GM23338 (cell line): ENCODE measurements at regions not wholly inside any gene's neighbourhood (a gene's known extent, or its start where the extent isn't known, plus 50 kb on each side); places are given as distances from the start of the nearest gene placed in this dataset.

Source experiments
- CTCF ChIP-seq, 2 experiments: fragments of 200-600 bp in 1 of 2; sonication (generic) in 1 of 2; conservative IDR thresholded peaks; 2 replicates each; pipeline versions ENCODE4 v1.5.1 to v1.6.1; 2016 to 2017; ENCODE audit warnings: antibody characterized with exemption in 2 of 2, low read depth in 2 of 2, mild to moderate bottlenecking in 2 of 2, moderate library complexity in 1 of 2
- EZH2phosphoT487 ChIP-seq: fragments of 200-600 bp; sonication (generic); IDR thresholded peaks from one replicate; pipeline ENCODE4 v1.8.1; 2018; ENCODE audit warnings: antibody characterized with exemption; ENCODE audit not compliant: unreplicated experiment
- POLR2AphosphoS5 ChIP-seq: IDR thresholded peaks from 2 replicates; pipeline ENCODE4 v1.6.1; 2016; ENCODE audit warnings: antibody characterized with exemption, low read depth
- TF ChIP-seq, protein P1 (sequence below): IDR thresholded peaks from one replicate; pipeline ENCODE4 v1.6.1; 2018; ENCODE audit warnings: antibody characterized with exemption; ENCODE audit not compliant: unreplicated experiment

DNA sequence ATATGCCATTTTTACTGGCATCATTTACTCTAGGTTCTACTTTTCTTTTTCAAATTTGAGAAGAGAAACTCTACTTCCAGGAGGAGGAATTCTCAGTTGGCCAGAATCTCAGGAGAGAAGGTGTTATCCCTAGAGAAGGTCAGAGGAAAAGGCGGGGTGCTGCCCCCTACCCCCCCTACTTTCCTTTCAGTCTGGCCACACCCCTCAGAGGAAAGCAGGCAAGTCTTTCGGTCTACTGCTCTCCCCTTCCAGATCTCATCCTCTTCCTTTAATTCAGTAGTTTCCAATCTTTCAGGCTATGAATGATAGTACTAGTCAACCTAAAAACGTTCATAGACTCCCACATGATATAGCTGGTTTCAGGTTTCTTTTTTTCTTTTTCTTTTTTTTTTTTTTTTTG, 366.5 kb upstream of the TBL1XR1 start:
- TF ChIP-seq POLR2AphosphoS5 (no peak), CTCF (conservative IDR thresholded peaks at IDR 0.05; ENCODE audit: low read depth in 2 of 2) (no peak), EZH2phosphoT487 (no peak)
- TF ChIP-seq, protein P1, sequence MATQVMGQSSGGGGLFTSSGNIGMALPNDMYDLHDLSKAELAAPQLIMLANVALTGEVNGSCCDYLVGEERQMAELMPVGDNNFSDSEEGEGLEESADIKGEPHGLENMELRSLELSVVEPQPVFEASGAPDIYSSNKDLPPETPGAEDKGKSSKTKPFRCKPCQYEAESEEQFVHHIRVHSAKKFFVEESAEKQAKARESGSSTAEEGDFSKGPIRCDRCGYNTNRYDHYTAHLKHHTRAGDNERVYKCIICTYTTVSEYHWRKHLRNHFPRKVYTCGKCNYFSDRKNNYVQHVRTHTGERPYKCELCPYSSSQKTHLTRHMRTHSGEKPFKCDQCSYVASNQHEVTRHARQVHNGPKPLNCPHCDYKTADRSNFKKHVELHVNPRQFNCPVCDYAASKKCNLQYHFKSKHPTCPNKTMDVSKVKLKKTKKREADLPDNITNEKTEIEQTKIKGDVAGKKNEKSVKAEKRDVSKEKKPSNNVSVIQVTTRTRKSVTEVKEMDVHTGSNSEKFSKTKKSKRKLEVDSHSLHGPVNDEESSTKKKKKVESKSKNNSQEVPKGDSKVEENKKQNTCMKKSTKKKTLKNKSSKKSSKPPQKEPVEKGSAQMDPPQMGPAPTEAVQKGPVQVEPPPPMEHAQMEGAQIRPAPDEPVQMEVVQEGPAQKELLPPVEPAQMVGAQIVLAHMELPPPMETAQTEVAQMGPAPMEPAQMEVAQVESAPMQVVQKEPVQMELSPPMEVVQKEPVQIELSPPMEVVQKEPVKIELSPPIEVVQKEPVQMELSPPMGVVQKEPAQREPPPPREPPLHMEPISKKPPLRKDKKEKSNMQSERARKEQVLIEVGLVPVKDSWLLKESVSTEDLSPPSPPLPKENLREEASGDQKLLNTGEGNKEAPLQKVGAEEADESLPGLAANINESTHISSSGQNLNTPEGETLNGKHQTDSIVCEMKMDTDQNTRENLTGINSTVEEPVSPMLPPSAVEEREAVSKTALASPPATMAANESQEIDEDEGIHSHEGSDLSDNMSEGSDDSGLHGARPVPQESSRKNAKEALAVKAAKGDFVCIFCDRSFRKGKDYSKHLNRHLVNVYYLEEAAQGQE, result no peak
